Upper lobe of left lung (tissue), 6 donors: ENCODE measurements at regions not wholly inside any gene's neighbourhood (a gene's known extent, or its start where the extent isn't known, plus 50 kb on each side); places are given as distances from the start of the nearest gene placed in this dataset.

Experiments used
- ATAC-seq, 2 donors: fragments of 200-7000 bp; cut with Tn5 transposase; one replicate each; pipeline ENCODE4 v1.9.1; 2022; ENCODE audit warnings: mild to moderate bottlenecking in 2 of 2, moderate library complexity in 2 of 2; ENCODE audit not compliant: low FRiP score in 2 of 2
- DNase-seq, 2 donors: peaks; one replicate each; pipeline ENCODE4 v3.0.0-alpha.2; 2019 to 2020
- H3K27ac ChIP-seq, 4 donors: fragments of 200-600 bp; sonication (generic); one replicate each; pipeline ENCODE4 v1.5.1; 2016 to 2019
- H3K27me3 ChIP-seq, 4 donors: fragments of 200-600 bp; sonication (generic); one replicate each; pipeline ENCODE4 v1.5.1; 2017 to 2019
- H3K36me3 ChIP-seq, 4 donors: fragments of 200-600 bp; sonication (generic); one replicate each; pipeline ENCODE4 v1.5.1; 2016 to 2019
- H3K4me1 ChIP-seq, 4 donors: fragments of 200-600 bp; sonication (generic); one replicate each; pipeline ENCODE4 v1.5.1; 2018 to 2019
- H3K4me3 ChIP-seq, 4 donors: fragments of 200-600 bp; sonication (generic); one replicate each; pipeline ENCODE4 v1.5.1; 2017 to 2019; ENCODE audit warnings: mild to moderate bottlenecking in 2 of 4, moderate library complexity in 1 of 4
- H3K9me3 ChIP-seq, 4 donors: fragments of 200-600 bp; sonication (generic); one replicate each; pipeline ENCODE4 v1.5.1; 2018 to 2019
- CTCF ChIP-seq, 6 experiments: fragments of 450-650 bp in 4 of 6; fragments of 200-600 bp in 2 of 6; sonication (generic) in 2 of 6; IDR thresholded peaks; one replicate each; pipeline ENCODE4 v1.5.1; 2016 to 2019; ENCODE audit warnings: antibody characterized with exemption in 6 of 6
- EP300 ChIP-seq, 4 donors: sonication (generic); formaldehyde crosslinking; IDR thresholded peaks; one replicate each; pipeline ENCODE4 v1.5.1; 2017; ENCODE audit warnings: antibody characterized with exemption in 4 of 4, control low read depth in 2 of 4
- POLR2A ChIP-seq, 4 donors: fragments of 450-650 bp; IDR thresholded peaks; one replicate each; pipeline ENCODE4 v1.5.1; 2016 to 2017; ENCODE audit warnings: antibody characterized with exemption in 4 of 4, mild to moderate bottlenecking in 2 of 4
- POLR2AphosphoS5 ChIP-seq, 2 donors: sonication (generic); formaldehyde crosslinking; IDR thresholded peaks; one replicate each; pipeline ENCODE4 v1.5.1; 2017; ENCODE audit warnings: antibody characterized with exemption in 2 of 2
- WGBS, 2 donors: methylation state at CpG; one replicate each; pipeline ENCODE4 v1.1.5; 2017 to 2018; 5-methylcytosine and 5-hydroxymethylcytosine counted together
- donor health status: DM: no; HTN: no; CAD: no; lungs with moderate emphysema.
- donor health status: DM: no; HTN: yes; CAD: no; lungs with severe emphysema.

- DNase-seq, result no peak
- Histone ChIP-seq H3K4me1 (no peaks in the 10 kb centered on the region), H3K27me3 (no peaks in the 10 kb centered on the region), H3K27ac (no peak overlapping the region), H3K9me3 (no peaks in the 10 kb centered on the region), H3K36me3 (no peaks in the 10 kb centered on the region), H3K4me3 (no peak overlapping the region)
- TF ChIP-seq POLR2A (IDR thresholded peaks at IDR 0.05) (no peak), CTCF (IDR thresholded peaks at IDR 0.05) (no peak), POLR2AphosphoS5 (IDR thresholded peaks at IDR 0.05) (no peak), EP300 (IDR thresholded peaks at IDR 0.05) (no peak)
- ATAC-seq, result no peak
Observed at GRCh38 chr3:27990324-27990723, 251.1 kb upstream of the CMC1 start.

GRCh38 chr3:27990837-27991236, 250.6 kb upstream of the CMC1 start:
- TF ChIP-seq EP300 (IDR thresholded peaks at IDR 0.05) (no peak), POLR2A (IDR thresholded peaks at IDR 0.05) (no peak), CTCF (IDR thresholded peaks at IDR 0.05) (no peak), POLR2AphosphoS5 (IDR thresholded peaks at IDR 0.05) (no peak)
- H3K4me1 ChIP-seq, result no peaks in the 10 kb centered on the region
- no peak for DNase-seq
- H3K4me3 ChIP-seq, result no peak overlapping the region
- no peaks in the 10 kb centered on the region for H3K36me3 ChIP-seq
- H3K9me3 ChIP-seq, result no peaks in the 10 kb centered on the region
- H3K27me3 ChIP-seq, result no peaks in the 10 kb centered on the region
- no peak for ATAC-seq
- H3K27ac ChIP-seq, result no peak overlapping the region

- TF ChIP-seq POLR2AphosphoS5 (IDR thresholded peaks at IDR 0.05) (no peak), EP300 (IDR thresholded peaks at IDR 0.05) (no peak), POLR2A (IDR thresholded peaks at IDR 0.05) (no peak), CTCF (IDR thresholded peaks at IDR 0.05) (no peak)
- Histone ChIP-seq H3K9me3 (no peaks in the 10 kb centered on the region), H3K4me1 (no peaks in the 10 kb centered on the region), H3K4me3 (no peak overlapping the region), H3K27ac (no peak overlapping the region), H3K27me3 (no peaks in the 10 kb centered on the region), H3K36me3 (no peaks in the 10 kb centered on the region)
- no peak for ATAC-seq
- DNase-seq, result no peak
- WGBS, 2 donors, result 46 to 65% methylated on average over 2 of the region's 2 CpGs
Observed at GRCh38 chr3:27993051-27993450, 248.4 kb upstream of the CMC1 start.

GRCh38 chr3:28000608-28001007, 240.8 kb upstream of the CMC1 start:
- Histone ChIP-seq H3K27me3 (no peaks in the 10 kb centered on the region), H3K27ac (no peak overlapping the region), H3K4me3 (no peak overlapping the region), H3K36me3 (no peaks in the 10 kb centered on the region), H3K9me3 (peaks cover 0 to 7% (median 3%) of the 10 kb centered on the region in 4 donors), H3K4me1 (no peaks in the 10 kb centered on the region)
- no peak for DNase-seq
- no peak for ATAC-seq
- TF ChIP-seq EP300 (IDR thresholded peaks at IDR 0.05) (no peak), POLR2AphosphoS5 (IDR thresholded peaks at IDR 0.05) (no peak)
- WGBS, 2 donors, result 74 to 91% methylated on average over 3 of the region's 3 CpGs

- Histone ChIP-seq H3K36me3 (no peaks in the 10 kb centered on the region), H3K27ac (no peak overlapping the region), H3K27me3 (no peaks in the 10 kb centered on the region), H3K4me1 (no peaks in the 10 kb centered on the region), H3K4me3 (no peak overlapping the region), H3K9me3 (no peaks in the 10 kb centered on the region)
- WGBS, 2 donors, result 76 to 83% methylated on average over 6 of the region's 6 CpGs
- DNase-seq, result no peak
- ATAC-seq, result no peak
- no peak for TF ChIP-seq POLR2AphosphoS5 (IDR thresholded peaks at IDR 0.05)
- no peak for TF ChIP-seq CTCF (IDR thresholded peaks at IDR 0.05)
- TF ChIP-seq EP300 (IDR thresholded peaks at IDR 0.05), result no peak
- no peak for TF ChIP-seq POLR2A (IDR thresholded peaks at IDR 0.05)
Observed at GRCh38 chr3:28008235-28008634, 233.2 kb upstream of the CMC1 start.
